ENCODE measurements at regions not wholly inside any gene's neighbourhood (a gene's known extent, or its start where the extent isn't known, plus 50 kb on each side); places are given as distances from the start of the nearest gene placed in this dataset.
"Not testable (repeated sequence)": the region's sequence is repeated elsewhere in the genome, so short reads cannot be mapped to it uniquely, and the experiment has no call there.

DNA sequence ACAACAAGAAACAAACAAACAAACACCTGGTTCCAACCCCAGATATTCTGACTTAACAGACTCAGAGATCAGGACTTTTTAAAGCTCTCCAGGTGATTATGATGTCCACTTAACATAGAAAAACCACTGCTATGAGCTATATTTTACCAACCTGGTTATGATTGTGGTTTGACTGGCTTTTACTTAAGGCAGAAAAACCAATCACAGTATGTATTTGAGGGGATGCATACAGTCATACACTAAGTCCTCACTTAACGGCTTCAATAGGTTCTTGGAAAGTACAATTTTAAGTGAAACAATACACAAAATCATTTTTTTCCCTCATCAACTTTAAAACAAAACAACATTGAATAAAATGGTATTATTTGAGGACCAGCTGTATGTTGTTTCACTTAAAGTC lies 393.6 kb downstream of the ZEB2 start:
- DNase-seq (ENCODE audit: low spot score) = no peak

DNA sequence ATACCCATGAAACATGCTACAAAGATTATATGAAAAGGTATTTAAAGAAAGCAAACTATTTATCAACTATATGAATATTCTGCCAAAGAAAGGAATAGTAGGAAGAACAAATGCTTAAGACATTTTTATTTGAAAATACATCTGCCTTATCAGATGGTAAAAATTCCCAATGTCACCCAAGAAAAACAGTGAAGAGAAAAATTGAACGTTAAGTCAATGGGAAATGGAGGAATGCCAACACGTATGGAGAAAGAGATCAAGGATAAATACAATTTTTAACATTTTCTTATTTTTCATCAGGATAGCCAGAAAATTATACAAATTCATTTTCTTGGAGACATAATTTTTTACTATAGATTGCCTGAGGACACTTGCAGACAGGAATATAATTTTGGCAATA lies 394.2 kb downstream of the ZEB2 start:
- DNase-seq (ENCODE audit: low spot score) = no peak

DNA sequence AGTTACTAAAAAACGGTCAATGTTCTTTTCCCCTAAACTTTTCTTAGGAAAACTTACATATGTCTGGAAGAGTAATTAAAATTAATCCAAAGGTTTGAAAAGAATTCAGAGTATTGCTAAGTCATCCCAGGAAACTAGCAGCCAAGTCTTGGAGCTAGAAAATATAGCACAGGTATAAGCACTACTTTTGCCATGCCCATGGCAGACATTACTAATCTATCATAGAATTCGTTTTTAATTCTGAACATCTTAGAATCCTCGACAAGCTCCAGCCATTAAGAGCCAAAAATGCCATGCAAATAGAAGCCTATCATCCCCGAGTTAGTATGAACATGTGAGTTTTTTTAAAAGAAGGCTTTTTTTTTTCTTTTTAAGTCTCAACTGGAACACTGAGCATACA lies 395.0 kb downstream of the ZEB2 start:
- DNase-seq (ENCODE audit: low spot score) = no peak

DNA sequence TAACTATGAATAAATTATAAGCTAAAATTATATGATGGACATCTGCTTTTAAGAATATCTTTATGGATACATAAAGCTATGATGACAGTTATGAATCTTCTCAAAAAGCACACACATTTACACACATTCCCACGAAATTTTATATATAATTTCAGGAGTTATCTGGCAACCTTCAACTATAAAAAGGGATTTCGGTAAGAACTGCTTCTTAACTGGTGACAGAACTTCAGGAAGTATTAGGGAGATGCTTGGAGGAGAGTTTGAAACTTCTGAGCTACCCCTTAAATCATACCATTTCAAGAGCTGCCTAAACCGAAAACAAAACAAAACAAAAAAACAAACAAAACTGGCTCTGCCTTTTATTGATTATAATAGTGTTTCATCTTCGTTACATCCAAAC lies 399.4 kb downstream of the ZEB2 start:
- no peak for DNase-seq (ENCODE audit: low spot score)

DNA sequence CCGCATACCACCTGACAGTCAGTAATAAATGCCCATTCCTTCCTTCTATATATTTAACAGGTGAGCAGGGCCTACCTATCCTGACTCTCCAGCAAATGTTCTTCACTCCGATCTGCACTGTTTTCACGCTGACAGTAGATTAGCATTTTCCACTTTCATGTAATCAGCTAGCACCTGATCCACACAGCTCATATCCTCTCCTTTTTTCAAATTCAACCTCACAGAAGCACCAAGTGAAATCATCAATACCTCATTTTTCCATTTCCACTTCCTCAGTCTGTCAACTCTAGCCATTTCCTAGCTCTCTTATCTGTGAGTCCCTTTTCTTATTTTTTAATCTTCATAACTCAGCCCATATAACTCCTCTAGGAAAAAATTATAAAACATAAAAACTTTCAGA lies 402.8 kb downstream of the ZEB2 start:
- DNase-seq (ENCODE audit: low spot score) = no peak

DNA sequence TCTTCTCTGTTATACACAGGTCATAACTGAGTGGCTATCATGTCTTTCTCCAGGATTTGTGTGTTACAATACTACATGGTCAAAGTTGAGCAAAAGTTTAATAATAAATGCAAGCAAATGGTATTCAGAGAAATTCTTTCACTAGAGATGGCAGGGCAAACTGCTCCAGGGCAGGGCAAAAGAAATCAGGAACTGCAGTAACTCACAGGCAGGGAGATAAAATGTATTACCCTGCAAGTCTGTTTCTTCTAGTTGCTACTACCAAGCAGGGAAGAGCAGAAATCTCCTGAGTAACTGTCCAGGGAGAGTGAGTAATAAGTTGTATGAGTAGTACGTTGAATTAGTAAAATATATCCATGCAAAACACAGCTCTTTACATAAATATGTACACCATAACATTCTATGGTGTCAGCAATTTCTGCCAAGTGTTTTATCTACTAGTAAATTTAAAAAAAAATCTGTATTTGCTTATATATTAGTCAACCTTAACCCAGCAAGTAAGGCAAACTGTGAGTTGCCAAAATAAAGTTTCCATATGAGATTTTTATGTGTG lies 404.1 kb downstream of the ZEB2 start:
- DNase-seq (ENCODE audit: low spot score) = no peak

DNA sequence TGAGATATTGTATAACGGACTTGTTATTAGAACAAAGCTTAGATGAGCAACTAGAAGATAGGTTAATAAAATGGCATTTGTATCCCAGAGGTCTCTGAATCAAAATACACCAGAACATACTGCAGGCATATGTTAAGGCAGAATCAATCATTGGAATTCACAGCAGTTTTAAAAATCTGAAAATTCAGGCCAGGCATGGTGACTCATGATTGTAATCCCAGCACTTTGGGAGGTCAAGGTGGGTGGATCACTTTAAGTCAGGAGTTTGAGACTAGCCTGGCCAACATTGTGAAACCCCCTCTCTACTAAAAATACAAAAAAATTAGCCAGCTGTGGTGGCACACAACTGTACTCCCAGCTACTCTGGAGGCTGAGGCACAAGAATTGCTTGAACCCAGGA lies 405.2 kb downstream of the ZEB2 start:
- DNase-seq (ENCODE audit: low spot score) = no peak

DNA sequence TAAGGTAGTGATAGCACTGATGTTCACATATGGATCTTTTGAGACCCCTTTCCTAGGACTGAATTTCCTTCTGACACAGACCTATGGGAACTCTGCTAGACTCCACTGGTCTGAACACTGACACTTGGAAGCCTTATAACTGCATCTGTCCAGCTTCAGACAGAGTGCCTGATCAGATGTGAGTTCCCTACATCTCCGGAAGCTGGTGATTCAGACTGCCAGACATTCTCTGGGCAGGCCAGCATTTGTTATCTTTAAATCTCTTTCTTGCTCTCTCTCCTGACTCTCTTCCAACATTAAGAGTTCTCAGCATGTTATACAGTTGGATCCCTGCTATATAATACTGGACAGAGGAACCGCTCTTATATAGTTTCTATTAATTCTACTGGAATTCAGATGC lies 408.5 kb downstream of the ZEB2 start:
- DNase-seq (ENCODE audit: low spot score) = peak; percentile 58

DNA sequence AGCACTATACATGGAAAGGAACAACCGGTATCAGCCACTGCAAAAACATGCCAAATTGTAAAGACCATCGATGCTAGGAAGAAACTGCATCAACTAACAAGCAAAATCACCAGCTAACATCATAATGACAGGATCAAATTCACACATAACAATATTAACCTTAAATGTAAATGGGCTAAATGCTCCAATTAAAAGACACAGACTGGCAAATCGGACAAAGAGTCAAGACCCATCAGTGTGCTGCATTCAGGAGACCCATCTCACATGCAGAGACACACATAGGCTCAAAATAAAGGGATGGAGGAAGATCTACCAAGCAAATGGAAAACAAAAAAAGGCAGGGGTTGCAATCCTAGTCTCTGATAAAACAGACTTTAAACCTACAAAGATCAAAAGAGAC lies 413.8 kb downstream of the ZEB2 start:
- not testable (repeated sequence) for DNase-seq (ENCODE audit: low spot score)

DNA sequence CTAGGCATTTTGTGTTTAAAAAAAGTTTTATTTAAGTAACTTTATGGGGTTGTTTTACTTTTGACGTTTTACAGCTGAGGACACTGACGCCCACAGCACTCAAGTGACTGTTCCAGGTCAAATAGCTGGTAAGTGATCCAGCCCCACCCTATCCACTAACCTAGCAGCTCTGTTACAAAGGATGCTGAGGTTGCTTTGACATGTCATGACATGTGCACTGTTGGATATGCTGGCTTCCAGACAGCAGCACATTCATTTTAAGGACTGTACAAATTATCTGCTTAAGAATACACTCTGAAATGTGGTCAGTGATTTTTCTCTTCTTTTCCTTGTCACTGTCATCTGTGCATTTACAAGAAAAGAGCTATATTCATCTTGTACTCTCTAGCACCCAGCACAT lies 417.5 kb downstream of the ZEB2 start:
- no peak for DNase-seq (ENCODE audit: low spot score)

DNA sequence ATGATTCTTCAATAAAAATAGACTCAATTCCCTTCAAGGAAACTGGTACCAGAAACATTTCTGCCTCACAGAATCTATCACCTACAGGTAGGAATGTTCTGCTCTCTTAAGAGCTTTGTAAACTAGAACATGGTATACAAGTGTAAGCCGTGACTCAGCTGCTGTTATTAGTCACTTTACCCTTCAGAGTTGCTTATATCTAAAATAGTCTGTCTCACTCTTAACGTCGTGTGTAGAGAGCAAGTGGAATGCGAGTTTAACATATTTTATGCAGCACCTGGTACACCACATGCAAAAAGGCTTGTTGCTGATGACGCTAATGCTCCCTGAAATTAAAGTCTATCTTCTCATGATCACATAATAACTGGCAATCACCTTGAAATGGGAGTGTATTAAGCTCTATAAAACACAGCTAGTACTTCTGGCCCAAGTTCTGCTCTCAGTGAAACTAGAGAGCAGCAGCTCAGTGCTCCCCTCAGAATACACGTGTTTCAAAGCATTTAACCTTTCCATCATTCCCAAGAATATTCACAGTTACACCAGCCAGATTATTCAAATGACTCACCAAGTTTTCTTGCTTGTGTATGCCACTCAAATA lies 420.0 kb downstream of the ZEB2 start:
- no peak for DNase-seq (ENCODE audit: low spot score)

DNA sequence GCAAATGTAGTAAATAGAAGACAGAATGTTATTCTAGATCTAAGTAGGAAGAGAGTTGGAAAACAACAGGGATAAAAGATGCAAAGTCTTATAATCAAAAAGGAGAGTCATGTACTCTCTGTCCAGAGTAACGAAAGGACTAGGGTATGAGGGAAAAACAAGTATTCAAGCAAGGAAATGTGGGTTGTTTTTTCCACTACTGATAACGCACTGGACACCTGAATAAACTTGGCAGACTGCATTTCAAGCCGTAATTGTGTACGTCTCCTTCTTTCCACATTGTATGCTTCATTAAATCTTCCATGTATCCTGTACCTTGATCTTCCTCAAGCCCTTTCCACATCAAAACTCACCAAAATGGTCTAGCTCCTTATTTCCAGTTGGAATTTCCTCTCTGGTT lies 420.6 kb downstream of the ZEB2 start:
- DNase-seq (ENCODE audit: low spot score) = no peak

DNA sequence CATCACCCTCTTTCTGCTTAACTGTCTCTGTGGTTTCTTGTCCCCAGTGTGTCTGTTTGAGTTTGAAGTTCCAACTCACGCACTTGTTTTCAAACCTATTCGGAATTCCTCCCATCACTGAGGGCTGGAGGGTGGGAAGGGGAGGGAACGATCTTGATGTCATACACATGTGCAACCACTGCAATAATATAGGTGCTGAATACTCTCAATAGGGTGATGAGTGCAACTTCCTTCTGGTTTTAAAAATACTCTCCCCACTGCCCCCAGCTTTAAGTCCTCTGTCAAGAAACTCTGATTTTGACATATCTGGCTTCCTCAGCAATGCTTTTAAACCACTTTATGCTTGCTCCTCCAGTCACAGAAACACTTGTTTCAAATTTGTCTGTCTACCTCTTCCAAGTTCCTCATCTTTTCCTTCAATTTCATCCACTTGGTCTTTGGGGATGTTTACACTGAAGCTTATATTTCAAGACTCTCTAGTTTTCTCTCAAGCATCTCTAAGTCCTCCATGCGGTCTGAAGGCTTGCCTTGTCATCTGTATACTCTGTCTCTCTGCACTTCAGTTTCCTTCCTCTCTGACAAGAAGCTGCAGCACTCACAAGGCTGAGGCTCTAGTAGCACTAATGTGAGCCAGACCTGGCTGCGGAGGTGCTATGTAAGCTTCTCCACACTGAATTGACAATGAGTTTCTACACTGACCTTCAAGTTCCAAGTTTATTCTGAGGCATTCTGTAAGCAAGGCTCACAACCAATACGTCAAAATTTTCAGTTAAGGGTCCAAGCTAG lies 422.3 kb downstream of the ZEB2 start:
- no peak for DNase-seq (ENCODE audit: low spot score)

DNA sequence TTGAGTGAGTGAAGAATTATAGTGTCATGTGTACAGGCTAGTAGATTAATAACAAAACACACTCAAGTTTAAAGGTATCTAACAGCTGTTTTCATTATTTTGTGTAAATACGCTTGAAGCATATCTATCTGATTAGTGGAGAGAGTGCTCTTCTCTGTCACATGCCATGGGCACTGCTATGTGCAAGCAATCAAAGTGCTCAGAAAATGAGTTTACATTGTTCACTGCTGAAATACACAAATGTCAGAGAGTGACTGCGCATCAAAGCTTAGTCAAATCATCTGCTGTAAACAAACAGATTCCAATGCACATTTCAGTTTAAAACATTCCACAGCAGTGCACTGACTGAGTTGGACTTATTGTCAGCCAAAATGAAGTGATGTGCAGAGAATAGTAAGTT lies 423.4 kb downstream of the ZEB2 start:
- no peak for DNase-seq (ENCODE audit: low spot score)

DNA sequence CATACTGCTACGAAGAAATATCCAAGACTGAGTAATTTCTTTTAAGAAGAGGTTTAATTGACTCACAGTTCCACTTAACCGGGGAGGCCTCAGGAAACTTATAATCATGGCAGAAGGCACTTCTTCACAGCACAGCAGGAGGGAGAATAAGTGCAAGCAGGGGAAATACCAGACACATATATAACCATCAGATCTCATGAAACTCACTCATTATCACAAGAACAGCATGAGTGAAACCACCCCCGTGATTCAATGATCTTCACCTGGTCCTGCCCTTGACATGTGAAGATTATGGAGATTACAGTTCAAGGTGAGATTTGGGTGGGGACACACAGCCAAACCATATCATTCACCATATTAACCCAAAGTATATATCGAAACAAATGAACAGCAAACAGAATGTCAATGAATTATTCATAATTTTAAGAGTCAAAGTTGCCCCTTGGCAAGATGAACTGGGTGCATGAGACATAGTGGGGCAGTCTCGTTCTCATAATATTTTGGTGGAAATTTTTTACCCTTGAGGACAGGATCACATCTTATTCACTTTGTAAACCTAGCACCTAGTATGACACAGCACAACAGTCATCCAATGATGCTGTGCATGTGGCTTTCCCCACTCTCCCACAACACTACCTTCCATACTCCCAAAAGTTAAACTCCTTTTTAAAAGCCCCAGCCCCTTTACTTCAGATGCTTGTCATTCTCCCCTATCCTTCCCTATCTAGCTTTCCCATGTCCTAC lies 425.3 kb downstream of the ZEB2 start:
- DNase-seq (ENCODE audit: low spot score) = no peak

DNA sequence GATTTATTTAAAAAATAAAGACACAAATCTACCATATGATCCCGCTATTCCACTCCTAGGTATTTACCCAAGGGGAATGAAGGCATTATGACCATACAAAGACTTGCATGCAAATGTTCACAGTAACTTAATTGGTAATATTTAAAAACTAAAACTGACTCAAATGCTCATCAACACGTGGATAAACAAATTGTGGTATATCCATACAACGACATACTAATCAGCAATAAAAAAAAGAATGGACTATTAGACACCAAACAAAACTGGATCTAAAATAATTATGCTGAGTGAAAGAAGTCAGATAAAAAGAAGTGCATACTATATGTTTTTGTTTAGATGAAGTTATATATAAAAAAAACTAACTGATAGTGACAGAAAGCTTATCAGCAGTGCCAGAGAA lies 428.3 kb downstream of the ZEB2 start:
- DNase-seq (ENCODE audit: low spot score) = no peak

DNA sequence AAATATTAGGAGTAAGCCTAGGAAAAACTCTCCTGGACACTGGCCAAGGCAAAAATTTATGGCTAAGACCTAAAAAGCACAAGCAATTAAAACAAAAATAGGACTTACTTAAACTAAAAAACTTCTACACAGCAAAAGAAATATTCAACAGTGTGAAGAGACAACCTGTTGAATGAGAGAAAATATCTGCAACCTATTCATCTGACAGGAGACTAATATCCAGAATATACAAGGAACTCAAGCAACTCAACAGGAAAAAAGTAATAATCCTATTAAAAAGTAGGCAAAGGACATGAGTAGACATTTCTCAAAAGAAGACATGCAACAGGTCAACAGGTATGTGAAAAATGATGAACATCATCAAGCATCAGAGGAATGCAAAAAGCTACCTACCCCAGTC lies 431.1 kb downstream of the ZEB2 start:
- no peak for DNase-seq (ENCODE audit: low spot score)

DNA sequence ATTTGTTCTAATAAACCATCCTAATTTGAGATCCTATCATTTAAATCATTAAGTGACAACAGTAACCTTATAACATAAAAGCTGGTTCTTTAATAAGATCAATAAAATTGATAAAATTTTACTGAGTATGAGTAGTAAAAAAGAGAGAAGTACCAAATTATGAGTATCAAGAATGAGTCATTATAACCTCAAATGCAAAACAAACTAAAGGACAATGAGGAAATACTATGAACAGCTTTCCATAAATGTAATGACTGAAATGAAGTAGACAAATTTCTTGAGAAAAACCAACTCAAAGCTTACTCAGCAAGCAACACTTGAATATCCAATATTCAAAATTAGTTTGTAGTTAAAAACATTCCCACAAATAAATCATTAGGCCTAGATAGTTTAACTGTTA lies 433.0 kb downstream of the ZEB2 start:
- no peak for DNase-seq (ENCODE audit: low spot score)

DNA sequence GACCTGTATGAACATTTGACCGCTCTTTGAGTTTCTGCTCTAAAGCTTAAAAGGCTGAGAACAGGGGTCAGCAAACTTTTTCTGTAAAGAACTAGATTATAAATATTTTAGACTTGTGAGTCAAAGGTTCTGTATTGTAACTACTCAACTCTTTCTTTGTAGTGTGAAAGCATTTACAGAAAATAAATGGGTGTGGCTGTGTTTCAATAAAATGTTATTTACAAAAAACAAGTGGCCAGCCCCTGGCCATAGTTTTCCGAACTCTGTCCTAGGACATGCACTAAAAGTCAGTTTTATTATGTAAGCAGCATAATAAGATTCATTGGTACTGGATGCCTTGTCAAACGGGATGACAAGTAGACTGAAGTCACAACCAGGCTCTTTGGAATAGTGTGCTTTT lies 434.9 kb downstream of the ZEB2 start:
- no peak for DNase-seq (ENCODE audit: low spot score)

DNA sequence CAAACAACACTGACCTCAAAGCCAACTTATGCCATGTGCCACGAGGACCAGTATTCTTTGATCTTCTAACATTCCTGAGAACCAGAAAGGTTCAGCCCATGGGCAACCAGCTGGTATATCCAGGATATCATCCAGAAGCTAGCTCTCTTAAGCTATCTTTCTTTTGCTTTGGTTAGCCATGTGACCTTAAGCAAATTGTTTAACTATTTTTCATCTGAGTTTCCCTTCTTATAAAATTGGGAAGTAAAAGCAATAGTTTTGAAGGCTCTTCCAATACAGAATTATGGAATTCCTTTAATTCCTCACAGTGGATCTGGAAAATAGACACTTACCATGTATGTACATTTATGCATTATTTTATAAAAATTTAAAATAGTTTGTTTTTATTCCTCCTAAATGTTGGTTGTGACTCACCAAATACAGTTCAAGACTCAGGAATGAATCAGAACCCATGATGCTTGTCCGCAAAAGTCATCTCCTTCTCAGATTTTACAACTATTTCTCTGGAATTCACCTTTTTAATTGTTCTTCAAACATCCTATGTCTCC lies 435.7 kb downstream of the ZEB2 start:
- no peak for DNase-seq (ENCODE audit: low spot score)

DNA sequence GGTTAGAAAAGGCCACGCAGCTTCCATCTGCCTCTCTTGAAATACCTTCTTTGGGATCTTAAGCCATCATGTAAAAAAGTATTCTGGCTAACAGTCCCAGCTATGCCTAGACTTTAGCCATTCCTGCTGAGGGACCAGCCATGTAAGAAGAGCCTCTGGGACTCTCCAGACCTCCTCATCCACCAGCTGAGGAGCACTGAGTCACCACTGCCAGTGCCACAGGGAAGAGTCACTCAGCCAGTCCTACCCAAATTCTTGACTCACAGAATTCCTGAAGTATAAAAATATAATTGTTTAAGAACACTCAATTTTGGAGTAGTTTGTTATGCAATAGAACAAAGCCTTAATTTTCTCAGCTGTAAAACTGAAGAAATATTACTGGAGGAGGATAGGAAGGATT lies 436.7 kb downstream of the ZEB2 start:
- DNase-seq (ENCODE audit: low spot score) = no peak

DNA sequence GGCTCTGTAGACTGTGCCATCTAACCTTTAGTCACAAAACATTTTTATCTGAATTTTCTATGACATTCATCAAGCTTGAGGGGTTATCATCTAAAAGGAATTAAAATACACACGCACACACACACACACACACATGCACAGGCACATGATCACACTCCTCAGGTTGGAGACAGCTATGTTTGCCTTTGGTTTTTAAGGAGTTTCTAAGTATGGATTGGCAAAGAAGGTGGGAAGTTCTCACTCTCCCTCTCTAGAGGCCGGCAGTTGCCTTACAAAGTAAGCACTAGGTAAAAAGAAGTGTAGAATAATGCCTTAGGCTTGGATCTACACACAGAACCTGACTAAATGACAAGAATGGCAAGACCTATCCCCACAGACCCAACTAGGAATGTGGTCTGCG lies 437.1 kb downstream of the ZEB2 start:
- no peak for DNase-seq (ENCODE audit: low spot score)
